Activated naive CD4-positive, alpha-beta T cell treated with anti-CD3 and anti-CD28 coated beads, Interleukin-2, amount 10 ng/mL, durations not matched to agents 7 days and 5 days (primary cell): ENCODE measurements at regions not wholly inside any gene's neighbourhood (a gene's known extent, or its start where the extent isn't known, plus 50 kb on each side); places are given as distances from the start of the nearest gene placed in this dataset.
"Not testable (repeated sequence)": the region's sequence is repeated elsewhere in the genome, so short reads cannot be mapped to it uniquely, and the experiment has no call there.

Source experiments
- CTCF ChIA-PET: fragments of 350-600 bp; sonication (Branson Sonifier 250); formaldehyde crosslinking; loops from one replicate; lab custom pipeline; 2021; ENCODE audit warnings: antibody characterized with exemption; lab: Charles Lee
- DNase-seq: peaks from one replicate; pipeline ENCODE4 v3.0.0-alpha.2; 2020
- H3K27ac Mint-ChIP-seq: one replicate; pipeline ENCODE4 v1.8.0; 2021; ENCODE audit warnings: mild to moderate bottlenecking, moderate library complexity, mixed read lengths
- H3K27me3 Mint-ChIP-seq: one replicate; pipeline ENCODE4 v1.8.0; 2021; ENCODE audit warnings: mild to moderate bottlenecking, mixed read lengths
- H3K36me3 Mint-ChIP-seq: one replicate; pipeline ENCODE4 v1.8.0; 2021; ENCODE audit warnings: mixed read lengths
- H3K4me1 Mint-ChIP-seq: one replicate; pipeline ENCODE4 v1.8.0; 2021; ENCODE audit warnings: mixed read lengths
- H3K4me3 Mint-ChIP-seq: one replicate; pipeline ENCODE4 v1.8.0; 2021; ENCODE audit warnings: mild to moderate bottlenecking, moderate library complexity, mixed read lengths
- H3K9me3 Mint-ChIP-seq: one replicate; pipeline ENCODE4 v1.8.0; 2021; ENCODE audit warnings: mixed read lengths

DNA sequence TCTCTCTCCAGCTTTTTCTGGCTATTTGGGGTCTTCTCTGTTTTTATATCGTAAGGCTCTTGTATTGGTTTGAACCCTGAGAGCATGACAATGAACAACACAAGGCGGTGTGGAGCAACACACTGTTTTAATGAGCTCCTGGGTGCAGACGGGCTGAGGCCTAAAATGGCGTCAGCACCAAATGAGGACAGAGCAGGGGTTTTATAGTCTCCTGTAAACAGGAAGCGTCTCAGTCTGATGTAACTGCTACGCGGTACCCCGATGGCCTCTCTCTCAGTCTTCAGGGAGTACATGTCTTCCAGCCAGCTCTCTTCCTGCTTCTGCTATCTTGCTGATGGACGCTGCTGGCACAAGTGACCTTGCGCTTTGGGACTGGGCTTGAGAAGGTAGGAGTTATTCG is 95.9 kb upstream of the CCDC71L start:
- Mint-ChIP-seq H3K27me3 (peaks cover 3% of the 10 kb centered on the region), H3K9me3 (peaks cover 5% of the 10 kb centered on the region), H3K4me3 (no peak overlapping the region), H3K4me1 (no peaks in the 10 kb centered on the region), H3K27ac (no peak overlapping the region), H3K36me3 (no peaks in the 10 kb centered on the region)
- CTCF ChIA-PET, result interaction anchor here (1.9 kb wide), 1 partner anchor 20 kb away, joined by 6 read pairs; no protein-coding TSS in a partner anchor
- DNase-seq, result no peak

DNA sequence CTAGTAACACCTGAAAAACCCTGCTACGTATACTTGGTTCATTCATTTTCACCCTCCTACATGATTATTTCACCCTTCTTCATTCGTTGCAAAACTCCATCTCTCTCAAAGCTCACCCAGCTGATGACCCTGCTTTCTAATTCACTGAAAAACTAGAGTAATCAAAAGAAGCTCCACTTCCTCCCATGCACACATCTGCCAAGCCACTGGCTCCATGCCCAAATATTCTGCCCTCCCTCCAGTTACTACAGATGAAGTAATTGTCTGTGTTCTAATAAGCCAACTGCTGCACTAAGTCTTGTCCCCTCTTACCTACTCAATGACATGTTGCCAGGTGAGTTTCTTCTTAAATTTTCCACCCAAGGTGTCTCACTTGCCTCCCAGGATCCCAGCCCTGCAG is 96.9 kb upstream of the CCDC71L start:
- H3K9me3 Mint-ChIP-seq, result peaks cover 5% of the 10 kb centered on the region
- CTCF ChIA-PET, result interaction anchor here (1.9 kb wide), 1 partner anchor 21 kb away, joined by 6 read pairs; no protein-coding TSS in a partner anchor
- H3K4me1 Mint-ChIP-seq, result no peaks in the 10 kb centered on the region
- no peak for DNase-seq
- no peaks in the 10 kb centered on the region for H3K27me3 Mint-ChIP-seq
- no peaks in the 10 kb centered on the region for H3K36me3 Mint-ChIP-seq
- H3K27ac Mint-ChIP-seq, result no peak overlapping the region
- H3K4me3 Mint-ChIP-seq, result no peak overlapping the region

DNA sequence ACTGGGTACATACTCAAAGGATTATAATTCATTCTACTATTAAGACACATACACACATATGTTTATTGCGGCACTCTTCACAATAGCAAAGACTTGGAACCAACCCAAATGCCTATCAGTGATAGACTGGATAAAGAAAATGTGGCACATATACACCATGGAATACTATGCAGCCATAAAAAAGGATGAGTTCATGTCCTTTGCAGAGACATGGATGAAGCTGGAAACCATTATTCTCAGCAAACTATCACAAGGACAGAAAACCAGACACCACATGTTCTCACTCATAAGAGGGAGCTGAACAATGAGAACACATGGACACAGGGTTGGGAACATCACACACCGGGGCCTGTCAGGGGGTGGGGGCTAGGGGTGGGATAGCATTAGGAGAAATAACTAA is 101.9 kb upstream of the CCDC71L start:
- CTCF ChIA-PET, DNase-seq, H3K36me3 Mint-ChIP-seq, H3K27ac Mint-ChIP-seq, H3K9me3 Mint-ChIP-seq, H3K4me3 Mint-ChIP-seq, H3K27me3 Mint-ChIP-seq: not testable (repeated sequence)
- H3K4me1 Mint-ChIP-seq, result peaks cover 16% of the 10 kb centered on the region

DNA sequence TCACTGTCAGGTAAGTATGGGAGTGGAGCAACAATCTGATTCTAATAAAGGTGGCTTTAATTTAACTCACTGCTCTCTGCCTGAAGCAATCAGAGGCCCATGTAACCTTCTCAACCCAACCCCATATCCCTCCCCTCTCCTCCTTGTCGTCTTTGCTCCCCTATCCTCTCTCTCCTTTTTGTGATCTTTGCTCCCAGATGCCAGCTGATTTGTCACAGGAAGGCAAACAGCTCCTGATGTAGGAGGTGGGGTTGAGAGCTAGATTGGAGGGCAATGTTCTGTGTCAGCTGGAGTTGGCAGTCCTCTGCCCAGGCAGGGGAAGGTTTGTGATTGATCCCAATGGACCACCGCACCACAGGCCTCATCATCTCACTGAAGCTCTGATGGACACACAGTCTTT is 101.4 kb upstream of the PIK3CG start:
- no peak for DNase-seq
- Mint-ChIP-seq H3K27me3 (no peaks in the 10 kb centered on the region), H3K9me3 (no peaks in the 10 kb centered on the region), H3K27ac (no peak overlapping the region), H3K4me1 (peaks cover 23% of the 10 kb centered on the region), H3K4me3 (no peak overlapping the region), H3K36me3 (no peaks in the 10 kb centered on the region)
- CTCF ChIA-PET, result no interaction called here

DNA sequence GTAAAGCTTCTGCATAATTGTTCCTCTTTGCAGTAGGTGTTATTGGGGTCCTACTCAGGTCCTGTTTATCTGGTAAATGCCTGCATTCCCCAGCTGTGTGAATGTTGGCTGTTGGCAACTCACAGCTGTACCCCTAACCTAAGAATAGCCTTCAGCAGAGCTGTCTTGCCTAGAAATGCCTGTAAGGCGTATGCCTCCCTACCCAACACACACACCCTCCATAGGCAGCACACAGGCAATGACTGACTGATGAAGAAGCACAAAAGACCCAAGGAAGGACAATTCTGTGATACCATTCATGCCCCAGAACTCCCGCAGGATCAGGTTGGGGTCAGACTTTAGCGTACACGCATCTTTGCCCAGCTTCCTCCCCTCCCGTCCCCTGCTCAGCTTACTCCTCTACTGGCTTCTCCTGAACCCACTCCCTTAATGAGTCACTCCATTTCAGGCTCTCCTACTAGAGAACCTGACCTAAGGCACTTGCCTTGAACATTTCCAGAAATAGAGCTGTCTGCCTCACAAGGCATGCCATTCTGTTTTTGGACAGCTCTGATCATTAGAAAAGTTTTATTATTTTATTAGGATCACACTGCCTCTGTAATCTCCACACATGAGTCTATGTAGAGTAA is 99.2 kb upstream of the PIK3CG start:
- H3K4me3 Mint-ChIP-seq, result no peak overlapping the region
- DNase-seq, result no peak
- no peaks in the 10 kb centered on the region for H3K9me3 Mint-ChIP-seq
- H3K27ac Mint-ChIP-seq, result no peak overlapping the region
- CTCF ChIA-PET, result interaction anchor here (0.9 to 1.4 kb wide), 3 partner anchors 27 to 223 kb away, joined by 3 to 5 read pairs (median 3); no protein-coding TSS in a partner anchor
- H3K4me1 Mint-ChIP-seq, result peaks cover 23% of the 10 kb centered on the region
- no peaks in the 10 kb centered on the region for H3K27me3 Mint-ChIP-seq
- H3K36me3 Mint-ChIP-seq, result no peaks in the 10 kb centered on the region

DNA sequence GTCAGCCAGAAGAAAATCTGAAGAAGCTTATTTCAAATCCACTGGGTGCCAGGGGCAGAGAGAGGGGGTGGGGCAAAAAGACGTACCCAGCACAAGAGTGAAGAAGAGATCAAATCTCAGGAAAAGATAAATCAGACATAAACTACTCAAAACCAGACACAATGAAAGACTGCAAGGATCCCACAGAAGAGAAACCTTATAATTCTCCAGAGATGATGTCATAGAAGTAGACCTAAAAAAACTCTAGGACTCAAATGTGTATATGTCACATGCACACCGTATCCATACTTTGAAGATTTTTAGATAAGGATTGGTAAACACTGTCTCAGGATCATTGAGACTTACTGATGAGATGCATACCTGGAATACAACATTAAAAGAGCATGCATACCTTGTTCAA is 98.5 kb upstream of the PIK3CG start:
- H3K27ac Mint-ChIP-seq, result no peak overlapping the region
- no peaks in the 10 kb centered on the region for H3K9me3 Mint-ChIP-seq
- H3K4me1 Mint-ChIP-seq, result peaks cover 23% of the 10 kb centered on the region
- H3K27me3 Mint-ChIP-seq, result no peaks in the 10 kb centered on the region
- no peaks in the 10 kb centered on the region for H3K36me3 Mint-ChIP-seq
- H3K4me3 Mint-ChIP-seq, result no peak overlapping the region
- CTCF ChIA-PET, result interaction anchor here (0.9 to 2.0 kb wide), 4 partner anchors 26 to 224 kb away, joined by 3 to 10 read pairs (median 4); partner anchors contain the start of gene CCDC71L
- no peak for DNase-seq

DNA sequence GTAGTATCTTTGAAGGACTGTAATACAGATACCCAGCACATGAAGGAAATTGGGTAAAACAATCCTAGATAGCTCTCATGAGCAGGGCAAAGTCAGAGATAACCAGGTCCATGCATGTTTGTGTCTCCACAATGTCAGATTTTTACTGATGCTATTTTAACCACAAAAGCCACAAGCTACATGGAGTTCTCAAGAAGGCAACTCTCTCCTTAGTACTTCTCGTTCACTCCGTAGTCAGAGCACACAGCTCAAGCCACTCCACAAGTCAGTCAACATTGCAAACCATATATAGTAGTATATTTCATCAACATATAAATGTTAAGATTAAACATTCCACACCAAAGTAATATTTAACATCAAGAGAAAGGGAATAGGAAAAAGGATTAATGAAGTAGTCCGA is 98.0 kb upstream of the PIK3CG start:
- Mint-ChIP-seq H3K4me3 (no peak overlapping the region), H3K9me3 (no peaks in the 10 kb centered on the region), H3K4me1 (peaks cover 23% of the 10 kb centered on the region), H3K27me3 (no peaks in the 10 kb centered on the region), H3K36me3 (no peaks in the 10 kb centered on the region), H3K27ac (peak overlapping the region; percentile 81)
- no peak for DNase-seq
- CTCF ChIA-PET, result interaction anchor here (1.4 to 2.0 kb wide), 3 partner anchors 21 to 107 kb away, joined by 4 to 10 read pairs (median 5); partner anchors contain the start of gene CCDC71L

DNA sequence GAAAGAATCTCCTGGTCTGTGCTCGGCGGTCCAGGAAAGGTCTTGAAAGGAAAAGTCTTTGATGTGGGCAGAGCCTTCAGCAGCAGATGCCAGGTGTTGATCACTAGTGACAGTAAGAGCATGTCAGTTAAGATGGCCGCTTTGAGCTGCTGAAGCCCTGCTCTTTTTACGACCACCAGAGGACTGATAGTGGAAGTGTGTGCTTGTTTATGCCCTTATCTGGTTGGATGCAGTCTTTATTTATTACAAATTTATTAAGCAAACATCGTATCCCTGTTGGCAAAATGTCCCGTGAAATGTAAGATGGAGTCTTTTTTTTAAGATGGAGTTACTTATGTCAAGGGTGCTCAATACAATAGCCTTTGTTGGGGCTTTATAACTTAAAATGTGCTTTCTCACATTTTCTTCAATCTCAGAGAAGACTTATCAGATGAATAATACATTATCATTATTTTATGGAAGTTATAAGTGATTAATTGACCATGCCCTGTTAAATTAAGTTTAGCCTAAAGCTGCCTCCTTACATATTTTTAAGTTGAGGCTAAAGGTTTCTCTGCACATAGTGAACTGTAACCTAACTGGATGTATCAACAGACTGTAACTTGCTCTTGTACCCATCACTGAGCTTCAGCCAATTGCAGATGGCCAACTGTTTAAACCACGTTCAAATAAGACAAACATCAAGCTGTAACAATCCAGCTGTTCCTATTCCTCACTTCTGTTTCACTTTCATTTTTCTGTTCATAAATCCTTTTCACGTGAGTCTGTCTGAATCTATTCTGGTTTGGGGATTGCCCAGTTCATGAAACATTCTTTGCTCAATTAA is 97.4 kb upstream of the PIK3CG start:
- no peaks in the 10 kb centered on the region for H3K9me3 Mint-ChIP-seq
- DNase-seq, result peak; percentile 28
- H3K4me1 Mint-ChIP-seq, result peaks cover 23% of the 10 kb centered on the region
- H3K36me3 Mint-ChIP-seq, result no peaks in the 10 kb centered on the region
- no peaks in the 10 kb centered on the region for H3K27me3 Mint-ChIP-seq
- H3K27ac Mint-ChIP-seq, result peak overlapping the region; percentile 81
- peak overlapping the region; percentile 64 for H3K4me3 Mint-ChIP-seq
- CTCF ChIA-PET, result interaction anchor here (1.5 to 2.0 kb wide), 3 partner anchors 20 to 108 kb away, joined by 4 to 10 read pairs (median 4); partner anchors contain the start of gene CCDC71L

DNA sequence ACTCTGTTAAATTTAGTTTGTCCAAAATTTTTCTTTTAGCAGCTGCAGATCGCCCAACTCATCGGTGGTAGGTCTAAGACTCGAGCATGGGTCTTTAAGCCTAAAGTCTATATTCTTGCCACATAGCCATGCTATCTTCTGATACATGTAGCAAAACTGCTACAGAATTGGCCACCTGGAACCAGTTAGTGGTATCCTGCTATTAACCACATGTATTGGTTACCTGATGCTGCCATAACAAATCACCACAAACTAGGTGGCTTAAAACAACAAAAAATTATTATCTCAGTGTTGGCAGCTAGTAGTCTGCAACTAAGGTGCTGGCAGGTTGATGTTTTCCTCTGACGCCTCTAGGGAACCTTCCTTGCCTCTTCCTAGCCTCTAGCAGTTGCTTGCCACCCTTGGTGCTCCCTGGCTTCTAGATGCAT is 96.7 kb upstream of the PIK3CG start:
- CTCF ChIA-PET, result interaction anchor here (1.5 to 2.0 kb wide), 3 partner anchors 19 to 108 kb away, joined by 4 to 10 read pairs (median 4); partner anchors contain the start of gene CCDC71L
- Mint-ChIP-seq H3K9me3 (no peaks in the 10 kb centered on the region), H3K27me3 (no peaks in the 10 kb centered on the region), H3K27ac (peak overlapping the region; percentile 81), H3K4me1 (peaks cover 23% of the 10 kb centered on the region), H3K4me3 (peak overlapping the region; percentile 64), H3K36me3 (no peaks in the 10 kb centered on the region)
- no peak for DNase-seq

DNA sequence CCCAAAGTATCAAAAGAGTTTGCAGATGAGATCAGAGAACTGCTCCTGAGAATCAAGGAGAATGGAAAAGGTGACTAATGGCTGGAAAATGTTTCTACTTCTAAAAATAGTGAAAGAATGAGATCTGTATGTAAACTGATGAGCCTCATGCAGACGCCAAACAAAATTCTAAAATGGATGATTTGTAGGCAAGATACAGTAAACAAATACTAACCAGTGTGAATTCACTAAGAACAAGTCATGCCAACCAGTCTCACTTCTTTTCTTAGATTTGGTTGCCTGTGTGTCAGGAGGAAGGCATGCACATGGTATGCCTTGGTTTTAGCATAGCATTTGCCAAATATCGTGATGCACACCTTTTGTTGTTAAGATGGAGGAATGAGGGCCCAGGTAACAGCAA is 94.9 kb upstream of the PIK3CG start:
- no peaks in the 10 kb centered on the region for H3K36me3 Mint-ChIP-seq
- H3K9me3 Mint-ChIP-seq, result peaks cover 2% of the 10 kb centered on the region
- H3K27me3 Mint-ChIP-seq, result no peaks in the 10 kb centered on the region
- no peak overlapping the region for H3K27ac Mint-ChIP-seq
- CTCF ChIA-PET, result interaction anchor here (1.0 to 1.4 kb wide), 2 partner anchors 9 to 377 kb away, joined by 3 to 5 read pairs; no protein-coding TSS in a partner anchor
- H3K4me3 Mint-ChIP-seq, result no peak overlapping the region
- peaks cover 23% of the 10 kb centered on the region for H3K4me1 Mint-ChIP-seq
- no peak for DNase-seq

DNA sequence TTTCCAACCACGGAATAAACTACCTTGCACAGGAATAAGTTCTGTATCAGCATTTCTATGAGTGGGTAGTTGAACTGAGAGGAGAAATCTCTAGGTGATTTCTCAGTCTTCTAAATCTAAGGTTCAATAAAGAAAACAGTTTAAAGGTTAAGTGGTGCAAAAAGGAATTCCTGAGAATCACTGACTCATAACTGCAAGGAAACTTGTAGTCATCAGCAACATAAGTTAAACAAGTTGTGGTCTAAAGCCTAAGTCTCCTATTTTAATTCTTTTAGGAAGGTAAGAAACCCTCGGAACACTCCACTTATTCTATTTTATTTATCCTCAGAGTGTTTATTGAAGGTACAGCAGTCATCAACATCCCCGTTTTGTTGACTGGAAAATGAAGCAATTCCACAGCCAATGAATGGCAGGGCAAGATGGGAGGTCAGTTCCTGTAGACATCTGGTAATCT is 92.4 kb upstream of the PIK3CG start:
- Mint-ChIP-seq H3K9me3 (peaks cover 2% of the 10 kb centered on the region), H3K36me3 (no peaks in the 10 kb centered on the region), H3K27me3 (no peaks in the 10 kb centered on the region), H3K27ac (no peak overlapping the region), H3K4me1 (peaks cover 9% of the 10 kb centered on the region), H3K4me3 (no peak overlapping the region)
- CTCF ChIA-PET, result no interaction called here
- DNase-seq, result no peak

DNA sequence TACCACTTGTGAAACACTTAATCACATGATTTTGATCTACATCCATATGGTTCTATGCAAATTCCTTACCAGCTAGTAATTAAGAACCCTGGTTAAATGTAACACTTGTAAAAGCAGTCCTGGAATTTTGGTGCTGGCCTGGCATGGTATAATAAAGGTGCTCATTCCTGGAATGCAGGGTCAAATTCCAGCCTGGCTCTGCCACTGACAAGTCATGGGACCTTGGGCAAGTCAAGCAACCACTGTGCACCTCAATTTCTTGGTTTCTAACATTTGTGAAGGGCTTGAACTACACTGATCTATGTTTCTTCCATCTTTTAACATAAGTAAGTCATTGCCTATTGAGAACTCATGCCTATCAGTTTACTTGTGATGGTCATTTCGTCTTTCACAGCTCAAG is 91.9 kb upstream of the PIK3CG start:
- Mint-ChIP-seq H3K4me1 (peaks cover 4% of the 10 kb centered on the region), H3K9me3 (peaks cover 2% of the 10 kb centered on the region), H3K27ac (no peak overlapping the region), H3K4me3 (no peak overlapping the region), H3K36me3 (no peaks in the 10 kb centered on the region), H3K27me3 (no peaks in the 10 kb centered on the region)
- no peak for DNase-seq
- CTCF ChIA-PET, result no interaction called here

DNA sequence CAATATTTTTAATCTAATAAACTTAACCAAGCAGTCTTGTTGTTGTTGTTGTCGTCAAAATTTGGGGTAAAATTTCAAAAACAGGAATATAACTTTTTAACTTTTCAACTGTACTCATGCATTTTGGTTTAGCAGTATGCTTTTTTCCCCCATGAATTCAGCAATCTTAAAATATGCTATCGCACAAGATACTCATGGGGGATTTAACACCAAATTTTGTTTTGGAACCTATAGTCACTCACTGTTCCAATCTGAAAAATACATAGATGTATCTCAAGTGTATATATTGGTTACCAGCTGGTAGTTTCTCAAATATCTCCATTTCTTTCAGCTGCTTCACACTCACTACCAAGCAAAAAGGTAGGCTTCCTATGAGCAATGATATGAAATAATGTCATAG is 91.4 kb upstream of the PIK3CG start:
- CTCF ChIA-PET, result interaction anchor here (1.6 kb wide), 1 partner anchor 37 kb away, joined by 3 read pairs; no protein-coding TSS in a partner anchor
- Mint-ChIP-seq H3K4me1 (peaks cover under 1% of the 10 kb centered on the region), H3K27ac (no peak overlapping the region), H3K36me3 (no peaks in the 10 kb centered on the region), H3K27me3 (no peaks in the 10 kb centered on the region), H3K4me3 (no peak overlapping the region), H3K9me3 (peaks cover 2% of the 10 kb centered on the region)
- DNase-seq, result no peak

DNA sequence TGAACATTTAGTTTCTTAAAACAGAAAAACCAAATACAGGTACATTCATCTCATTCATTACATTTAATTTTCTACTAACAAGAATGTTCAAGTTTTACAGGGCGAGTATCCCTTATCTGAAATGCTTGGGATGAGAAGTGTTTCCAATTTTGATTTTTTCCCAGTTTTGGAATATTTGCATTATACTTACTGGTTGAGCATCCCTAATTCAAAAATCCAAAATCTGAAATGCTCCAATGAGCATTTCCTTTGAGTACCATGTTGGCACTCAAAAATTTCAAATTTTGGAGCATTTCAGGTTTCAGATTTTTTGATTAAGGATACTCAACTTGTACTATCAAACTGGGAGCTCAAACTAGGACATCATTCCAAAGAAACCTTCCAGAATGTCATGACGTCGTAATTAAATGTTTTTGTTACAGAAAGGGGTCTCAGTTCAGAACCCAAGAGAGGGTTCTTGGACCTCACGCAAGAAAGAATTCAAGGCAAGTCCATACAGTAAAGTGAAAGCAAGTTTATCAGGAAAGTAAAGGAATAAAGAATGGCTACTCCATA is 90.8 kb upstream of the PIK3CG start:
- Mint-ChIP-seq H3K4me1 (no peaks in the 10 kb centered on the region), H3K27ac (no peak overlapping the region), H3K27me3 (no peaks in the 10 kb centered on the region), H3K36me3 (no peaks in the 10 kb centered on the region), H3K4me3 (no peak overlapping the region), H3K9me3 (peaks cover 2% of the 10 kb centered on the region)
- CTCF ChIA-PET, result interaction anchor here (1.5 to 1.6 kb wide), 2 partner anchors 38 to 114 kb away, joined by 3 to 6 read pairs; partner anchors contain the start of gene CCDC71L
- no peak for DNase-seq
